ENCODE measurements at regions not wholly inside any gene's neighbourhood (a gene's known extent, or its start where the extent isn't known, plus 50 kb on each side); places are given as distances from the start of the nearest gene placed in this dataset.

GRCh38 chr14:71753126-71753830 is 179.0 kb upstream of the RGS6 start:
- H3K4me3 ChIP-seq (replicated peaks; ENCODE audit: low read depth, low read length), result peak overlapping the region; percentile 32
- TF ChIP-seq CTCF (IDR thresholded peaks at IDR 0.05; ENCODE audit: low read length, missing control alignments), result peak; percentile 85
- peak; percentile 95 for DNase-seq (ENCODE audit: low read depth)

GRCh38 chr14:71753976-71754375 is 178.3 kb upstream of the RGS6 start:
- DNase-seq (ENCODE audit: low read depth), result no peak
- no peak overlapping the region for H3K4me3 ChIP-seq (replicated peaks; ENCODE audit: low read depth, low read length)
- TF ChIP-seq CTCF (IDR thresholded peaks at IDR 0.05; ENCODE audit: low read length, missing control alignments), result no peak

GRCh38 chr14:71754422-71755095 is 177.7 kb upstream of the RGS6 start:
- no peak overlapping the region for H3K4me3 ChIP-seq (replicated peaks; ENCODE audit: low read depth, low read length)
- no peak for DNase-seq (ENCODE audit: low read depth)

GRCh38 chr14:71758229-71758951 is 173.8 kb upstream of the RGS6 start:
- H3K4me3 ChIP-seq (replicated peaks; ENCODE audit: low read depth, low read length), result no peak overlapping the region
- no peak for TF ChIP-seq CTCF (IDR thresholded peaks at IDR 0.05; ENCODE audit: low read length, missing control alignments)
- no peak for DNase-seq (ENCODE audit: low read depth)

More at GRCh38 chr14:71754422-71755095, 177.7 kb upstream of the RGS6 start:
- TF ChIP-seq CTCF (IDR thresholded peaks at IDR 0.05; ENCODE audit: low read length, missing control alignments), result no peak

- TF ChIP-seq CTCF (IDR thresholded peaks at IDR 0.05; ENCODE audit: low read length, missing control alignments), result no peak
- no peak overlapping the region for H3K4me3 ChIP-seq (replicated peaks; ENCODE audit: low read depth, low read length)
- DNase-seq (ENCODE audit: low read depth), result no peak
Observed at GRCh38 chr14:71762575-71762974, 169.7 kb upstream of the RGS6 start.

- DNase-seq (ENCODE audit: low read depth), result no peak
- TF ChIP-seq CTCF (IDR thresholded peaks at IDR 0.05; ENCODE audit: low read length, missing control alignments), result no peak
- H3K4me3 ChIP-seq (replicated peaks; ENCODE audit: low read depth, low read length), result peak overlapping the region; percentile 8
Observed at GRCh38 chr14:71764701-71765382, 167.4 kb upstream of the RGS6 start.

Data from fibroblast of pulmonary artery (primary cell).